ENCODE measurements at regions not wholly inside any gene's neighbourhood (a gene's known extent, or its start where the extent isn't known, plus 50 kb on each side); places are given as distances from the start of the nearest gene placed in this dataset.

GRCh38 chr10:43957267-43958070 lies 308.8 kb upstream of the ZNF32 start:
- TF ChIP-seq, protein P1, sequence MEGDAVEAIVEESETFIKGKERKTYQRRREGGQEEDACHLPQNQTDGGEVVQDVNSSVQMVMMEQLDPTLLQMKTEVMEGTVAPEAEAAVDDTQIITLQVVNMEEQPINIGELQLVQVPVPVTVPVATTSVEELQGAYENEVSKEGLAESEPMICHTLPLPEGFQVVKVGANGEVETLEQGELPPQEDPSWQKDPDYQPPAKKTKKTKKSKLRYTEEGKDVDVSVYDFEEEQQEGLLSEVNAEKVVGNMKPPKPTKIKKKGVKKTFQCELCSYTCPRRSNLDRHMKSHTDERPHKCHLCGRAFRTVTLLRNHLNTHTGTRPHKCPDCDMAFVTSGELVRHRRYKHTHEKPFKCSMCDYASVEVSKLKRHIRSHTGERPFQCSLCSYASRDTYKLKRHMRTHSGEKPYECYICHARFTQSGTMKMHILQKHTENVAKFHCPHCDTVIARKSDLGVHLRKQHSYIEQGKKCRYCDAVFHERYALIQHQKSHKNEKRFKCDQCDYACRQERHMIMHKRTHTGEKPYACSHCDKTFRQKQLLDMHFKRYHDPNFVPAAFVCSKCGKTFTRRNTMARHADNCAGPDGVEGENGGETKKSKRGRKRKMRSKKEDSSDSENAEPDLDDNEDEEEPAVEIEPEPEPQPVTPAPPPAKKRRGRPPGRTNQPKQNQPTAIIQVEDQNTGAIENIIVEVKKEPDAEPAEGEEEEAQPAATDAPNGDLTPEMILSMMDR (IDR thresholded peaks at IDR 0.05), result no peak
- no peak for TF ChIP-seq POLR2A (IDR thresholded peaks at IDR 0.05; ENCODE audit: low read depth)
- no peak for TF ChIP-seq POLR2AphosphoS5 (IDR thresholded peaks at IDR 0.05)
